Vagina (tissue), 2 donors: ENCODE measurements at regions not wholly inside any gene's neighbourhood (a gene's known extent, or its start where the extent isn't known, plus 50 kb on each side); places are given as distances from the start of the nearest gene placed in this dataset.

Experiments used
- CTCF ChIP-seq, 3 experiments: fragments of 450-650 bp in 2 of 3; fragments of 200-600 bp in 1 of 3; sonication (generic) in 1 of 3; IDR thresholded peaks; one replicate each; pipeline ENCODE4 v1.5.1; 2017 to 2019; ENCODE audit warnings: antibody characterized with exemption in 3 of 3, mild to moderate bottlenecking in 2 of 3, moderate library complexity in 2 of 3
- POLR2A ChIP-seq, 2 donors: fragments of 450-650 bp; IDR thresholded peaks; one replicate each; pipeline ENCODE4 v1.6.1; 2017; ENCODE audit warnings: antibody characterized with exemption in 2 of 2, mild to moderate bottlenecking in 2 of 2, moderate library complexity in 2 of 2

- TF ChIP-seq CTCF (IDR thresholded peaks at IDR 0.05) (no peak), POLR2A (IDR thresholded peaks at IDR 0.05) (no peak)
Observed at GRCh38 chr4:175443547-175443946, 368.5 kb downstream of the GPM6A start.
